HL-60 (cell line): ENCODE measurements at regions not wholly inside any gene's neighbourhood (a gene's known extent, or its start where the extent isn't known, plus 50 kb on each side); places are given as distances from the start of the nearest gene placed in this dataset.

Experiments
- CTCF ChIP-seq: IDR thresholded peaks from one replicate; pipeline ENCODE4 v1.5.1; 2011; ENCODE audit warnings: low read length, control low read depth, inconsistent platforms; ENCODE audit not compliant: insufficient read depth
- POLR2AphosphoS5 ChIP-seq: IDR thresholded peaks from 2 replicates; pipeline ENCODE4 v1.6.1; 2012; ENCODE audit warnings: low read depth
- REST ChIP-seq: IDR thresholded peaks from 2 replicates; pipeline ENCODE4 v1.6.1; 2012; ENCODE audit warnings: low read depth; ENCODE audit not compliant: insufficient replicate concordance

GRCh38 chr2:217218269-217219163 lies 358.7 kb upstream of the TNP1 start:
- TF ChIP-seq CTCF (no peak), REST (no peak), POLR2AphosphoS5 (peak; percentile 90)
